Endothelial cell of umbilical vein (primary cell): ENCODE measurements at regions not wholly inside any gene's neighbourhood (a gene's known extent, or its start where the extent isn't known, plus 50 kb on each side); places are given as distances from the start of the nearest gene placed in this dataset.

ENCODE experiments used
- CTCF ChIP-seq, 2 donors: IDR thresholded peaks; 1 replicate in 1 of 2; 2 replicates in 1 of 2; pipeline ENCODE4 v1.5.1; 2011; ENCODE audit warnings: low read length in 2 of 2, mild to moderate bottlenecking in 2 of 2, moderate library complexity in 2 of 2, control low read depth in 1 of 2, inconsistent platforms in 1 of 2, low read depth in 1 of 2; ENCODE audit not compliant: insufficient read depth in 1 of 2; ENCODE audit errors: extremely low read depth in 1 of 2
- EZH2 ChIP-seq: IDR thresholded peaks from 2 replicates; pipeline ENCODE4 v1.6.1; 2012; ENCODE audit warnings: borderline replicate concordance, low read depth, mild to moderate bottlenecking, moderate library complexity, low read length, inconsistent platforms; ENCODE audit not compliant: severe bottlenecking
- GATA2 ChIP-seq: IDR thresholded peaks from 2 replicates; pipeline ENCODE4 v1.7.0; 2011; ENCODE audit warnings: low read depth, mild to moderate bottlenecking, moderate library complexity, mixed read lengths, low read length; ENCODE audit not compliant: insufficient read length, insufficient read depth
- JUN ChIP-seq: IDR thresholded peaks from 2 replicates; pipeline ENCODE4 v1.6.1; 2011; ENCODE audit warnings: borderline replicate concordance, low read depth; ENCODE audit not compliant: insufficient read length, insufficient read depth
- MAX ChIP-seq: IDR thresholded peaks from 2 replicates; pipeline ENCODE4 v1.6.1; 2011; ENCODE audit not compliant: insufficient read depth, insufficient read length
- MYC ChIP-seq: IDR thresholded peaks from one replicate; pipeline ENCODE4 v1.6.1; 2011; ENCODE audit warnings: mild to moderate bottlenecking, low read depth, low read length
- POLR2A ChIP-seq: IDR thresholded peaks from 2 replicates; pipeline ENCODE4 v1.6.1; 2012; ENCODE audit warnings: low read depth, mild to moderate bottlenecking, control low read depth, low read length
- POLR2AphosphoS5 ChIP-seq: IDR thresholded peaks from 2 replicates; pipeline ENCODE4 v1.6.1; 2012; ENCODE audit warnings: low read depth, mild to moderate bottlenecking, control low read depth, low read length, moderate library complexity; ENCODE audit not compliant: insufficient read depth

- TF ChIP-seq CTCF (IDR thresholded peaks at IDR 0.05; ENCODE audit: extremely low read depth in 1 of 2, insufficient read depth in 1 of 2, low read depth in 1 of 2, low read length in 2 of 2): no peak
- no peak for TF ChIP-seq POLR2AphosphoS5
- TF ChIP-seq POLR2A: no peak
- no peak for TF ChIP-seq EZH2
- TF ChIP-seq JUN: no peak
- TF ChIP-seq MAX: no peak
- no peak for TF ChIP-seq MYC
- TF ChIP-seq GATA2: no peak
Observed at GRCh38 chr6:141326925-141327324, 805.8 kb upstream of the GJE1 start.
